Calu3 (cell line): ENCODE measurements at regions not wholly inside any gene's neighbourhood (a gene's known extent, or its start where the extent isn't known, plus 50 kb on each side); places are given as distances from the start of the nearest gene placed in this dataset.

Experiments used
- BruUV-seq: library from RNA; stranded (reverse); fragments of 400-500 nt; replicated peaks from 2 replicates; lab custom pipeline; 2021; lab: Mats Ljungman, UMichigan
- CTCF ChIA-PET: fragments of 300-600 bp; sonication (Branson Sonifier 250); formaldehyde crosslinking; loops from one replicate; lab custom pipeline; 2022; ENCODE audit warnings: antibody characterized with exemption; lab: Charles Lee
- DNase-seq: peaks from one replicate; pipeline ENCODE4 v3.0.0; 2022
- H3K27ac Mint-ChIP-seq: one replicate; pipeline ENCODE4 v1.8.0; 2022; ENCODE audit warnings: mixed read lengths; ENCODE audit not compliant: unreplicated experiment
- H3K27me3 Mint-ChIP-seq: one replicate; pipeline ENCODE4 v1.8.0; 2022; ENCODE audit warnings: mixed read lengths; ENCODE audit not compliant: unreplicated experiment
- H3K36me3 Mint-ChIP-seq: one replicate; pipeline ENCODE4 v1.8.0; 2022; ENCODE audit warnings: mild to moderate bottlenecking, moderate library complexity, mixed read lengths; ENCODE audit not compliant: insufficient read depth, unreplicated experiment
- H3K4me1 Mint-ChIP-seq: one replicate; pipeline ENCODE4 v1.8.0; 2022; ENCODE audit warnings: mild to moderate bottlenecking, low read depth, mixed read lengths; ENCODE audit not compliant: unreplicated experiment
- H3K4me3 Mint-ChIP-seq: one replicate; pipeline ENCODE4 v1.8.0; 2022; ENCODE audit warnings: mild to moderate bottlenecking, low read depth, moderate library complexity, mixed read lengths; ENCODE audit not compliant: unreplicated experiment
- H3K9me3 Mint-ChIP-seq: one replicate; pipeline ENCODE4 v1.8.0; 2022; ENCODE audit warnings: low read depth, mixed read lengths; ENCODE audit not compliant: unreplicated experiment
- intact Hi-C: fragments of 100-400 bp; cut with micrococcal nuclease; formaldehyde crosslinking; loops from one replicate; pipeline ENCODE4 v1.10.0; 2022; ENCODE audit not compliant: unreplicated experiment
- TF ChIP-seq, protein P1 (sequence below): fragments of 200-600 bp; IDR thresholded peaks from one replicate; pipeline ENCODE4 v1.8.0; 2022; ENCODE audit warnings: antibody characterized with exemption; ENCODE audit not compliant: unreplicated experiment

DNA sequence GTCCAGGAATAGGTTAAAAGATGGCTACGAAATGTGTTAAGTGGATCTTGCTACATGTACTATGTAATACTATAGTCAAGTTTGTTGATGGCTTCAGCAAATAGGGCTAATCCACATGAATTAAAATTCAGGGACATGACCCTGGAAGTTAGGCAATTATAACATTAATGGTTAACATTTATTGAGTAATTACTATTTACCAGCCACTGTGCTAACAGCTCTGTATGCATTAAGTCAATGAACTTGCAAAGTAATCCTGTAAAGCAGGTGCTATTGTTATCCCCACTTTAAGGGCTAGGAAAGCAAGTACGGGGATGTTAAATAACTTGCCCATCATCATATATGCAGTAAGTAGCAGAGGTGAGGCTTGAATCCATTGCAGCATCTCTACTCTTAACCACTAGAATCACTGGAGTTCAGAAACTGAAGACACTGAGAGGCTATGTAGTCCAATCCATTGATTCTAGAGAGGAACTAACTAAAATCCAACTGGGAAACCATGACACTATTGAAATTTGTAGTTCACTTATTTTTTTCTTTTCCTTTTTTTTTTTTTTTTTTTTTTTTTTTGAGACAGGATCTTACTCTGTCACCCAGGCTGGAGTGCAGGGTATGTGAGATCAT lies 77.5 kb upstream of the SPINK5 start:
- Mint-ChIP-seq H3K27ac (no peak overlapping the region), H3K9me3 (no peaks in the 10 kb centered on the region)
- DNase-seq: no peak

GRCh38 chr5:147985608-147986007 lies 78.2 kb upstream of the SPINK5 start:
- no peak overlapping the region for H3K27ac Mint-ChIP-seq
- TF ChIP-seq, protein P1, sequence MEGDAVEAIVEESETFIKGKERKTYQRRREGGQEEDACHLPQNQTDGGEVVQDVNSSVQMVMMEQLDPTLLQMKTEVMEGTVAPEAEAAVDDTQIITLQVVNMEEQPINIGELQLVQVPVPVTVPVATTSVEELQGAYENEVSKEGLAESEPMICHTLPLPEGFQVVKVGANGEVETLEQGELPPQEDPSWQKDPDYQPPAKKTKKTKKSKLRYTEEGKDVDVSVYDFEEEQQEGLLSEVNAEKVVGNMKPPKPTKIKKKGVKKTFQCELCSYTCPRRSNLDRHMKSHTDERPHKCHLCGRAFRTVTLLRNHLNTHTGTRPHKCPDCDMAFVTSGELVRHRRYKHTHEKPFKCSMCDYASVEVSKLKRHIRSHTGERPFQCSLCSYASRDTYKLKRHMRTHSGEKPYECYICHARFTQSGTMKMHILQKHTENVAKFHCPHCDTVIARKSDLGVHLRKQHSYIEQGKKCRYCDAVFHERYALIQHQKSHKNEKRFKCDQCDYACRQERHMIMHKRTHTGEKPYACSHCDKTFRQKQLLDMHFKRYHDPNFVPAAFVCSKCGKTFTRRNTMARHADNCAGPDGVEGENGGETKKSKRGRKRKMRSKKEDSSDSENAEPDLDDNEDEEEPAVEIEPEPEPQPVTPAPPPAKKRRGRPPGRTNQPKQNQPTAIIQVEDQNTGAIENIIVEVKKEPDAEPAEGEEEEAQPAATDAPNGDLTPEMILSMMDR: no peak
- no peaks in the 10 kb centered on the region for H3K36me3 Mint-ChIP-seq
- H3K27me3 Mint-ChIP-seq: no peaks in the 10 kb centered on the region
- peaks cover 31% of the 10 kb centered on the region for H3K4me1 Mint-ChIP-seq
- H3K4me3 Mint-ChIP-seq: no peak overlapping the region
- intact Hi-C loops: no loop called here
- CTCF ChIA-PET: interaction anchor here (0.7 to 1.2 kb wide), 3 partner anchors 17 to 56 kb away, joined by 3 read pairs; no protein-coding TSS in a partner anchor
- H3K9me3 Mint-ChIP-seq: no peaks in the 10 kb centered on the region
- no TSS peak for BruUV-seq
- no peak for DNase-seq

More for the DNA sequence above, 77.5 kb upstream of the SPINK5 start:
- H3K4me1 Mint-ChIP-seq: peaks cover 31% of the 10 kb centered on the region
- H3K27me3 Mint-ChIP-seq: no peaks in the 10 kb centered on the region
- CTCF ChIA-PET: interaction anchor here (0.7 to 1.2 kb wide), 3 partner anchors 16 to 55 kb away, joined by 3 read pairs; no protein-coding TSS in a partner anchor
- H3K36me3 Mint-ChIP-seq: no peaks in the 10 kb centered on the region
- no peak overlapping the region for H3K4me3 Mint-ChIP-seq
- intact Hi-C loops: no loop called here
- TF ChIP-seq, protein P1: no peak
- no TSS peak for BruUV-seq

DNA sequence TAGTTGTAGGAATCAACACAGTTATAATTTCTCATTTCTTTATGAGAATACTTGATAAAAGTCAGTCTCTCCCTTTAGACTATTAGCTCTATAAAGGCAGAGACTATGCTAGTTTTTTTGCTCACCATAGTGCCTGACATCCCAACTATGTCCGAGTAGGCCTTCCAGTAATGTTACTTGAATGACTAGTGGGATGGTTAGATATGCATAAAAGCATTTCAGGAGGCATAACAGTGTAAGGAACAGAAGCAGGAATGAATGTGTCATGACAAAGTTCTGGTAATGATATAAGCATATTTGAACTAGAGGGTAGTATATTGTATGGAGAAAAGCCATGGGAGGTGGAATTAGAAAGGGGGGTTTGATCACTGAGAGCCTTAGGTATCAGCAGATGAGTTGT lies 77.4 kb upstream of the C5orf46 start:
- CTCF ChIA-PET: interaction anchor here (0.6 to 0.7 kb wide), 2 partner anchors 10 to 403 kb away, joined by 3 read pairs; no protein-coding TSS in a partner anchor

GRCh38 chr5:147981074-147981473 lies 74.7 kb upstream of the C5orf46 start:
- H3K9me3 Mint-ChIP-seq: peaks cover 3% of the 10 kb centered on the region
- H3K36me3 Mint-ChIP-seq: no peaks in the 10 kb centered on the region
- no peak for DNase-seq
- TF ChIP-seq, protein P1: no peak
- intact Hi-C loops: no loop called here
- no peak overlapping the region for H3K27ac Mint-ChIP-seq
- no TSS peak for BruUV-seq
- no peak overlapping the region for H3K4me3 Mint-ChIP-seq
- no peaks in the 10 kb centered on the region for H3K27me3 Mint-ChIP-seq
- CTCF ChIA-PET: no interaction called here
- peaks cover 15% of the 10 kb centered on the region for H3K4me1 Mint-ChIP-seq

More for the DNA sequence above, 77.4 kb upstream of the C5orf46 start:
- H3K9me3 Mint-ChIP-seq: peaks cover under 1% of the 10 kb centered on the region
- no peak overlapping the region for H3K4me3 Mint-ChIP-seq
- TF ChIP-seq, protein P1: no peak
- BruUV-seq: no TSS peak
- H3K4me1 Mint-ChIP-seq: peaks cover 17% of the 10 kb centered on the region
- DNase-seq: no peak
- H3K27me3 Mint-ChIP-seq: no peaks in the 10 kb centered on the region
- no peak overlapping the region for H3K27ac Mint-ChIP-seq
- no peaks in the 10 kb centered on the region for H3K36me3 Mint-ChIP-seq
- intact Hi-C loops: no loop called here
